Astrocyte of the cerebellum (primary cell): ENCODE measurements at regions not wholly inside any gene's neighbourhood (a gene's known extent, or its start where the extent isn't known, plus 50 kb on each side); places are given as distances from the start of the nearest gene placed in this dataset.

ENCODE experiments used
- DNase-seq: peaks from one replicate; pipeline ENCODE4 v3.0.0-alpha.2; 2011; ENCODE audit warnings: low read depth
- H3K4me3 ChIP-seq: 2 replicates; pipeline ENCODE4 v1.5.1; 2011; ENCODE audit warnings: mild to moderate bottlenecking, low read depth, low read length, moderate library complexity
- in situ Hi-C: cut with HindIII; loops from 2 replicates; pipeline ENCODE4 v1.10.0; 2017; ENCODE audit warnings: low sequenced_read_pairs
- TF ChIP-seq, protein P1 (sequence below): IDR thresholded peaks from 2 replicates; pipeline ENCODE4 v1.5.1; 2012; ENCODE audit warnings: low read length, low read depth, moderate library complexity, mild to moderate bottlenecking; ENCODE audit errors: missing control alignments

DNA sequence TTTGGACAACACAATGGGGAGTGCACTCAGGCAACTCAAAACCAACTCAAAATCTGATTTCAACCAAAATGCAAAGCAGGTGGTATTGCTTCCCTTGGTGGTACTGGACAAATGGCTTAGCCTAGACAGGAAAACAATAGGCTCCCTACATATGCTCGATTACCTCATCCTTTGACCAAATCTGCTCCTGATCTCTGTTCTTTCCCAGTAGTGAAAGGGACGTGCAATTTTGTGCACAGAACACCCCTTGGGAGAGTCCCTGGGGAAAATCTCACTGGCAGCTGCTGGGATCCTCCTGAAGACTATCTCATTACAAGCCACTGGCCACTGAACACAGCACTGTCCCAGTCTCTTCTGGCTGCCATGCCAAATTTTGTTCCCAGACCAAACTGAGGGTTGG, 149.2 kb upstream of the VSTM2A start:
- in situ Hi-C loops: no loop called here
- H3K4me3 ChIP-seq: no peak overlapping the region
- DNase-seq: no peak
- TF ChIP-seq, protein P1, sequence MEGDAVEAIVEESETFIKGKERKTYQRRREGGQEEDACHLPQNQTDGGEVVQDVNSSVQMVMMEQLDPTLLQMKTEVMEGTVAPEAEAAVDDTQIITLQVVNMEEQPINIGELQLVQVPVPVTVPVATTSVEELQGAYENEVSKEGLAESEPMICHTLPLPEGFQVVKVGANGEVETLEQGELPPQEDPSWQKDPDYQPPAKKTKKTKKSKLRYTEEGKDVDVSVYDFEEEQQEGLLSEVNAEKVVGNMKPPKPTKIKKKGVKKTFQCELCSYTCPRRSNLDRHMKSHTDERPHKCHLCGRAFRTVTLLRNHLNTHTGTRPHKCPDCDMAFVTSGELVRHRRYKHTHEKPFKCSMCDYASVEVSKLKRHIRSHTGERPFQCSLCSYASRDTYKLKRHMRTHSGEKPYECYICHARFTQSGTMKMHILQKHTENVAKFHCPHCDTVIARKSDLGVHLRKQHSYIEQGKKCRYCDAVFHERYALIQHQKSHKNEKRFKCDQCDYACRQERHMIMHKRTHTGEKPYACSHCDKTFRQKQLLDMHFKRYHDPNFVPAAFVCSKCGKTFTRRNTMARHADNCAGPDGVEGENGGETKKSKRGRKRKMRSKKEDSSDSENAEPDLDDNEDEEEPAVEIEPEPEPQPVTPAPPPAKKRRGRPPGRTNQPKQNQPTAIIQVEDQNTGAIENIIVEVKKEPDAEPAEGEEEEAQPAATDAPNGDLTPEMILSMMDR: no peak

DNA sequence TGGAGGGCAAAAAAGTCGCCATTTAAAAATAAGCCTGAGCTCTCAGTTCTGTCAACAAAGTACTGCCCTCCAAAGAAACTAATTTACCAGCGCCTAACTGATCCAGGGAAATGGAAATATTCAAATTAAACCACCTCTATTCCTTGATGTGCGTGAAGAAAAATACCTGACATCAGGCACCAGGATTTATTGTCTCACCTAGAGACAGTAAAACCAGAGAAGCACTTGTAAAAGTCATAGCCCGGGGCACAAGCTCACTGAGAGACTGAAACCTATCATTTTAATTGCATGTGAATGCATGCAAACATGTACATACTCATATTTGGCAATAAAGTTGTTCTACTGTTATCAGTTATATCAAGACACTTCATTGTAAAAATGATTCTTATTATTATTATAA, 147.3 kb upstream of the VSTM2A start:
- no peak overlapping the region for H3K4me3 ChIP-seq
- in situ Hi-C loops: no loop called here
- DNase-seq: no peak
- TF ChIP-seq, protein P1: no peak

DNA sequence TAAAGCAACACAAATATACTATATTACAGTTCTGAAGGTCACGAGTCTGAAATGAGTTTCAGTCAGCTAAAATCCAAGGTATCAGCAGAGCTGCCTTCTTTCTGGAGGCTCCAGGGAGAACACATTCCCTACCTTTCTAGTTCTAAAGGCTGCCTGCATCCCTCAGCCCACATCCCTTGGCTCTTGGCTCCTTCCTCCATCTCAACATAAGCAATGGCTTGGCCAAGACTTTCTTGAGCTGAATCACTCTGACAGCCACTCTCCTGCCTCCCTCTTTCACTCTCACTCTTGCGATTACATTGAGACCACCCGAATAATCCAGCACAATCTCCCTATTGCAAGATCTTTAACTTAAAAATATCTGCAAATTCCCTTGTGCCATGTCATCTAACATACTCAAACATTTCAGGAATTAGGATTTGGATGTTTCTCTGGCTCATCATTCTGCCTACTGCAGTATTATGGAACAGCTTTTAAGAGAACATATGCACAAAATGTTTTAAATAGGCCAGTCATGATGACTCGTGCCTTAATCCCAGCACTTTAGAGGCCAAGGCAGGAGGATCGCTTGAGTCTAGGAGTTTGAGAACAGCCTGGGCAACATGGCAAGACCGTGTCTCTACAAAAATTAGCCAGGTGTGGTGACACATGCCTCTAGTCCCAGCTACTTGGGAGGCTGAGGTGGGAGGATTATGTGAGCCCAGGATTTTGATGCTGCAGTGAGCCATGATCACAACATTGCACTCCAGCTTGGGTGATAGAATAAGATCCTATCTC, 144.2 kb upstream of the VSTM2A start:
- in situ Hi-C loops: no loop called here
- no peak for DNase-seq
- no peak overlapping the region for H3K4me3 ChIP-seq
- TF ChIP-seq, protein P1: no peak

DNA sequence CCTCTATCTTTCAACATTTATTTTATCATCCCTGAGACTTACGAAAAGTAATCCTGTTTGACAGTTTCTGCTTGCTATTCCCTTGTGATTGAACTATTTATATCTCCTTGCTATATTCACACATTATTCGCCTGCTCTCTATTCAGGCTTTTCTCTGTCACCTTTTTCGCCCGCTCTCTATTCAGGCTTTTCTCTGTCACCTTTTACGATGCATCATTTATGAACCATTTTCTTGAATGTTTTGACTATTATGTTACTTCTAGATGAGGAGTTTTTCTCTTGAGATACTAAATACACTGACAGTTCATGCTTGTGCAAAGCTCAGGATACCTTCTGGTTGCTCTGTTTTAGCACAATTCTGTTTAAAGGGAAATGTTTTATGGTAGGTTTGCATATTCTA, 143.3 kb upstream of the VSTM2A start:
- H3K4me3 ChIP-seq: no peak overlapping the region
- TF ChIP-seq, protein P1: no peak
- in situ Hi-C loops: no loop called here
- no peak for DNase-seq

DNA sequence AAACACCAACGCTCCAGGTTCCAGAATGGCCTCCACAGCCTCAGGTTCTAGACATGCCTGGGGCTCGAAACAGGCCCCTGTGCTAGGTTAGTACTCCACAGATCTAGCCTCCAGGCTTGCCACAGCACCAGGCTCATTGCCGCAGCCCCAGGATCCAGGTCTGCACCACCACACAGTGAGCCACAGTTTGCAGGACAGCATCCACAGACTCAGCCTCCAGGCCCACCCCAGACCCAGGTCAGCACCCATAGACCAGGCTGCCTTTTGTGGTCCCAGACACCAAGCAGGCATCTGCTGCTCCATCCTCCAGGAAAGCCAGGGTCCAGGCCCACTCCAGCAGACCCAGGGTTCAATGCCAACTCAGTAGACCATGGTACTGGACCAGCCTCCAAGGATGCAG, 132.3 kb upstream of the VSTM2A start:
- TF ChIP-seq, protein P1: no peak
- DNase-seq: no peak
- in situ Hi-C loops: no loop called here
- no peak overlapping the region for H3K4me3 ChIP-seq

DNA sequence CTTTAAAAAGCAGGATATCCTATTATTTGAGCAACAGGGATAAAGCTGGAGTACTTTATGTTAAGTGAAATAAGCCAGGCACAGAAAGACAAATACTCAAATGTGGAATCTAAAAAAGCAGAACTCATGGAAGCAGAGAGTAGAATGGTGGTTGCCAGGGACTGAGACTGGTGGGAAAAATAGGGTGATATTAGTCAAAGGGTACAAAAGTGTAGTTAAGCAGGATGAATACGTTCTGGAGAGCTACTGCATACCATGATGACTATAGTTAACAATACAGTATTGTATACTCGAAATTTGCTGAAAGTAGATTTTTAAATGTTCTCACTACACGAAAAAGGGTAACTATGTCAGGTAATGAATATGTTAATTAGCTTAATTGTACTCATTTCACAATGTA, 125.5 kb upstream of the VSTM2A start:
- TF ChIP-seq, protein P1: no peak
- no peak overlapping the region for H3K4me3 ChIP-seq
- DNase-seq: no peak
- in situ Hi-C loops: no loop called here
